ENCODE measurements at regions not wholly inside any gene's neighbourhood (a gene's known extent, or its start where the extent isn't known, plus 50 kb on each side); places are given as distances from the start of the nearest gene placed in this dataset.

DNA sequence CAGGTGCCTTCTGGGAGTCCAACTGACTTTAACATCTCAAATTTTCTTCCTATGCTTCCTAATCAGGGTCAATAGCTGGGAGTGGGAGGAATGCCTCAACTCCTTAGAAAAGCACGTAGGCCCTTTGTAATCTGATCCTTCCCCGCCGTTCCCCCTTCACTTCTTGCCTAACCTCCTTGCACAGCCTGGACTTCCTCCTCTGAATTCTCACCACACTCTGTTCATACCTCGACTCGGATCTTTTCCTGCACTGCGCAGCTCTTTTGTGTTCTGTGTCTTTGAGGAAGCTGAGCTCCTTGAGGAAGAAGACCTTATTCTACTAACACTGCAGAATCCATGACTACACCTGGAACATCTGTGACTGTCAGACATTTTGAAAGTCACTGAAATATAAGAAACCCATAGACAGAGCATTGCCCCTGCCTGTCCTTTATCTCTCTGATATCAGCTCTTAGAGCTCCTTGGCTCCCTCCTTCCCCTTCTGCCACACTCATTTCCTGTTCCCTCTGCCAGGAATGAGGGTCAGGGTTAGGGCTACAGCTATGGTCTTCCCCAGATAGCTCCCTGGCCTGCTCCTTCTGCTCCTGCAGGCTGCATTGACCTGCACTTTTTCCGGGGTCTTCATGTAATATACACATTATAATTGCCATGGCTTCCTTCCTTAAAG is 140.2 kb upstream of the LDB2 start:
- DNase-seq (ENCODE audit: low spot score): no peak
- no peak overlapping the region for H3K4ac ChIP-seq (ENCODE audit: low read length)
- no CpG with 5 or more reads among the region's 7 CpGs for WGBS, 2 donors (ENCODE audit: extremely low coverage in 2 of 2, insufficient read length in 2 of 2, insufficient replicate concordance in 1 of 2)
- H3K9ac ChIP-seq (ENCODE audit: low read depth, low read length, poor library complexity): no peak overlapping the region
- no peak overlapping the region for H2AK5ac ChIP-seq (ENCODE audit: low read depth, low read length)
- H4K91ac ChIP-seq (ENCODE audit: low read depth, low read length, poor library complexity): no peak overlapping the region
- H3K36me3 ChIP-seq (replicated peaks in 1 of 2; ENCODE audit: control insufficient read depth in 2 of 2, insufficient read depth in 2 of 2, low read length in 2 of 2): no peaks in the 10 kb centered on the region
- H2BK5ac ChIP-seq (ENCODE audit: low read length): no peak overlapping the region
- H3K14ac ChIP-seq (ENCODE audit: low read length): no peak overlapping the region
- H2BK120ac ChIP-seq (ENCODE audit: low read depth, low read length): no peak overlapping the region
- no peaks in the 10 kb centered on the region for H3K9me3 ChIP-seq (replicated peaks in 1 of 2; ENCODE audit: control insufficient read depth in 2 of 2, insufficient read depth in 1 of 2, low read depth in 1 of 2, low read length in 2 of 2)
- H3K18ac ChIP-seq (ENCODE audit: low read length): no peak overlapping the region
- H2AFZ ChIP-seq (ENCODE audit: low read length): no peak overlapping the region
- peaks cover 0 to 2% (median 0%) of the 10 kb centered on the region in 3 experiments for H3K27me3 ChIP-seq (ENCODE audit: control insufficient read depth in 3 of 3, insufficient read depth in 3 of 3, low read depth in 1 of 3, low read length in 3 of 3)
- H4K8ac ChIP-seq (ENCODE audit: low read depth, low read length): no peak overlapping the region
- H3K4me1 ChIP-seq (ENCODE audit: control insufficient read depth in 2 of 2, insufficient read depth in 1 of 2, low read depth in 1 of 2, low read length in 2 of 2): peaks cover 0 to 6% of the 10 kb centered on the region in 2 donors
- H3K4me3 ChIP-seq (ENCODE audit: low read length in 2 of 2): no peak overlapping the region
- no peak overlapping the region for H3K23ac ChIP-seq (ENCODE audit: low read depth, low read length, poor library complexity)
- no peak overlapping the region for H3K27ac ChIP-seq (replicated peaks; ENCODE audit: low read length)
- H3K79me1 ChIP-seq (ENCODE audit: low read depth, low read length): no peaks in the 10 kb centered on the region
- H2BK12ac ChIP-seq (ENCODE audit: low read length): no peak overlapping the region
- no peak overlapping the region for H2BK15ac ChIP-seq (ENCODE audit: low read length)
- H3K4me2 ChIP-seq (ENCODE audit: insufficient read depth, low read length, poor library complexity, severe bottlenecking): no peak overlapping the region

DNA sequence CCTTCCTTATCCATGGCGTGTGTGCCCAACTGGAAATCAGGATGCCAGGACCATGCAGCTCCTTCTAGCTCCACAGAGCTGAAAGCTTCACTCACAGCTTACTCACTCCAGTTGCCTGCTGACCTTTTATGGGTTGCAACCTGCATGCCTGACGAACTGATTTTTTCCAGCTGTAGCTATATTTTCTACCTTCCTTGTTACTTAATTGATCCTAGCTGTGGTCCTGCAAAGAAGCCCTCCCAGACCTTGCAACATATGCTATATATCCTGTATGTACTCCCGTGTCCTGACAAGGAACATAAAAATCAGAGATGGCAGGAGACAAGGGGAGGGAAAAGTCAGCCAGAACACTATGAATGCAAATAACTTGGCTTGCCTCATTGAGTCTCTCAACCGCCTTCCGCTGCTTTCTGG is 135.3 kb upstream of the LDB2 start:
- DNase-seq (ENCODE audit: low spot score): no peak
- H3K36me3 ChIP-seq (replicated peaks in 1 of 2; ENCODE audit: control insufficient read depth in 2 of 2, insufficient read depth in 2 of 2, low read length in 2 of 2): no peaks in the 10 kb centered on the region
- no peak overlapping the region for H3K9ac ChIP-seq (ENCODE audit: low read depth, low read length, poor library complexity)
- no peaks in the 10 kb centered on the region for H3K27me3 ChIP-seq (ENCODE audit: control insufficient read depth in 3 of 3, insufficient read depth in 3 of 3, low read depth in 1 of 3, low read length in 3 of 3)
- H4K8ac ChIP-seq (ENCODE audit: low read depth, low read length): no peak overlapping the region
- H3K23ac ChIP-seq (ENCODE audit: low read depth, low read length, poor library complexity): no peak overlapping the region
- no CpG with 5 or more reads among the region's 5 CpGs for WGBS, 2 donors (ENCODE audit: extremely low coverage in 2 of 2, insufficient read length in 2 of 2, insufficient replicate concordance in 1 of 2)
- H2AK5ac ChIP-seq (ENCODE audit: low read depth, low read length): no peak overlapping the region
- no peak overlapping the region for H4K91ac ChIP-seq (ENCODE audit: low read depth, low read length, poor library complexity)
- H3K4me1 ChIP-seq (ENCODE audit: control insufficient read depth in 2 of 2, insufficient read depth in 1 of 2, low read depth in 1 of 2, low read length in 2 of 2): peaks cover 0 to 5% of the 10 kb centered on the region in 2 donors
- no peak overlapping the region for H2BK120ac ChIP-seq (ENCODE audit: low read depth, low read length)
- H3K79me1 ChIP-seq (ENCODE audit: low read depth, low read length): no peaks in the 10 kb centered on the region
- H3K4me3 ChIP-seq (ENCODE audit: low read length in 2 of 2): no peak overlapping the region
- H2BK15ac ChIP-seq (ENCODE audit: low read length): no peak overlapping the region
- H2AFZ ChIP-seq (ENCODE audit: low read length): no peak overlapping the region
- H3K14ac ChIP-seq (ENCODE audit: low read length): no peak overlapping the region
- H3K4me2 ChIP-seq (ENCODE audit: insufficient read depth, low read length, poor library complexity, severe bottlenecking): no peak overlapping the region
- no peaks in the 10 kb centered on the region for H3K9me3 ChIP-seq (replicated peaks in 1 of 2; ENCODE audit: control insufficient read depth in 2 of 2, insufficient read depth in 1 of 2, low read depth in 1 of 2, low read length in 2 of 2)
- no peak overlapping the region for H2BK5ac ChIP-seq (ENCODE audit: low read length)
- H3K27ac ChIP-seq (replicated peaks; ENCODE audit: low read length): no peak overlapping the region
- H3K4ac ChIP-seq (ENCODE audit: low read length): no peak overlapping the region
- H2BK12ac ChIP-seq (ENCODE audit: low read length): no peak overlapping the region
- H3K18ac ChIP-seq (ENCODE audit: low read length): no peak overlapping the region

DNA sequence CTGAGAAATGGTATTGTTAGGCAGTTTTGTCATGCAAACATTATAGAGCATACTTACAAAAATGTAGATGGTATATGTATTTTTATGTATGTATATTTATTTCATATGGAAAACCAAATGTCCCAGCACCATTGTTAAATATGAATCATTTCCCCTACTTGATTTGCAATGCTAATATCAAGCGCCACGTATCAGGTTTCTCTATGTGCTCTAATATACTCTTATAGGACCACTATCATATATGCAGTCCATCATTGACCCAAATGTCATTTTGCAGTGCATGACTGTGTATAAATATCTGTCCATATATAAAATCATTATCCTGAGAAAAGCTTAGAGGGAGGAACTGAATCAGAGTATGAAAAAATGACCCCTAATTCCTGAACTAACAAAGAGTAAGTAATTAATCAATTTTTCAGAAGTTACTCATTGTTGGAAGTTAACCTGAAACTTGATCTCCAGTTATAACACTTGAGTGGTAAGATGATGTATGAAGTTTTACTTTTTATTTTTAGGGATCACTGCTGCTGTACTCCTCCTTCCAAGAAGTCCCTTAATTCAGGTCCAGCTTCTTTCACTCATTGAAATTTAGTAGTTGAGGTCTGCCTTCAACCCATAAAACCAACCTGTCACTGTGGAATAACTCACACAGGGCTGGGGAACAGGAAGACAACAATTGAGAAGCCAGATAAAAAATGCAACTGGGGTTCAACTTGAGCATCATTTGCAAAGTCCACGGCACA is 134.8 kb upstream of the LDB2 start:
- Histone ChIP-seq H2BK15ac (ENCODE audit: low read length) (no peak overlapping the region), H3K4me1 (ENCODE audit: control insufficient read depth in 2 of 2, insufficient read depth in 1 of 2, low read depth in 1 of 2, low read length in 2 of 2) (peaks cover under 1 to 3% of the 10 kb centered on the region in 2 donors), H3K4me2 (ENCODE audit: insufficient read depth, low read length, poor library complexity, severe bottlenecking) (no peak overlapping the region), H3K27me3 (ENCODE audit: control insufficient read depth in 3 of 3, insufficient read depth in 3 of 3, low read depth in 1 of 3, low read length in 3 of 3) (no peaks in the 10 kb centered on the region), H3K9ac (ENCODE audit: low read depth, low read length, poor library complexity) (no peak overlapping the region), H3K9me3 (replicated peaks in 1 of 2; ENCODE audit: control insufficient read depth in 2 of 2, insufficient read depth in 1 of 2, low read depth in 1 of 2, low read length in 2 of 2) (no peaks in the 10 kb centered on the region), H2BK120ac (ENCODE audit: low read depth, low read length) (no peak overlapping the region), H3K27ac (replicated peaks; ENCODE audit: low read length) (no peak overlapping the region), H2AK5ac (ENCODE audit: low read depth, low read length) (no peak overlapping the region), H3K23ac (ENCODE audit: low read depth, low read length, poor library complexity) (no peak overlapping the region), H3K79me1 (ENCODE audit: low read depth, low read length) (no peaks in the 10 kb centered on the region), H4K91ac (ENCODE audit: low read depth, low read length, poor library complexity) (no peak overlapping the region), H3K4me3 (ENCODE audit: low read length in 2 of 2) (no peak overlapping the region), H3K14ac (ENCODE audit: low read length) (no peak overlapping the region), H3K4ac (ENCODE audit: low read length) (no peak overlapping the region), H3K36me3 (replicated peaks in 1 of 2; ENCODE audit: control insufficient read depth in 2 of 2, insufficient read depth in 2 of 2, low read length in 2 of 2) (no peaks in the 10 kb centered on the region), H2BK5ac (ENCODE audit: low read length) (no peak overlapping the region), H3K18ac (ENCODE audit: low read length) (no peak overlapping the region), H2BK12ac (ENCODE audit: low read length) (no peak overlapping the region), H4K8ac (ENCODE audit: low read depth, low read length) (no peak overlapping the region), H2AFZ (ENCODE audit: low read length) (no peak overlapping the region)
- no peak for DNase-seq (ENCODE audit: low spot score)
- no CpG with 5 or more reads among the region's 3 CpGs for WGBS, 2 donors (ENCODE audit: extremely low coverage in 2 of 2, insufficient read length in 2 of 2, insufficient replicate concordance in 1 of 2)

DNA sequence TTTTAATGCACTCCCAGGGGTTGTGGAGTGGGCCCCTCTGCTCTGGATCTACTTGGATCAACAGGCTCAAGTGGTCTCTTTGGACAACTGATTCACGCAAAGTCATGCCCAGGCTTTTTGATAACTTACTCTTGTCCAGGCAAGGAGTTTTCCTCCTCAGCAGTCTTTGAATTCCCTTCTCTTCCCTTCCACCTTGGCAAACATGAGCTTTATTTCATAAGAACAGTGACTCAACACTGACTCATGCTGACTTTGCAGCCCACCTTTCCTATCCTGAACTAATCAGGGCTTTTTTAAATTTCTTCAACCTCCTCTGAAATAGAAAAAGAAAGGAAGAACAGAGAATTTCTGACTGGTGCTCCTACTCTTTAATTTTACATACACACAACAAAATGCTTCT is 132.1 kb upstream of the LDB2 start:
- Histone ChIP-seq H3K4me2 (ENCODE audit: insufficient read depth, low read length, poor library complexity, severe bottlenecking) (no peak overlapping the region), H3K9ac (ENCODE audit: low read depth, low read length, poor library complexity) (no peak overlapping the region), H3K27me3 (ENCODE audit: control insufficient read depth in 3 of 3, insufficient read depth in 3 of 3, low read depth in 1 of 3, low read length in 3 of 3) (no peaks in the 10 kb centered on the region), H3K14ac (ENCODE audit: low read length) (no peak overlapping the region), H3K18ac (ENCODE audit: low read length) (no peak overlapping the region), H3K4ac (ENCODE audit: low read length) (no peak overlapping the region), H4K91ac (ENCODE audit: low read depth, low read length, poor library complexity) (no peak overlapping the region), H3K4me3 (ENCODE audit: low read length in 2 of 2) (no peak overlapping the region), H2BK120ac (ENCODE audit: low read depth, low read length) (no peak overlapping the region), H4K8ac (ENCODE audit: low read depth, low read length) (no peak overlapping the region), H2BK15ac (ENCODE audit: low read length) (no peak overlapping the region), H3K27ac (replicated peaks; ENCODE audit: low read length) (no peak overlapping the region), H3K9me3 (replicated peaks in 1 of 2; ENCODE audit: control insufficient read depth in 2 of 2, insufficient read depth in 1 of 2, low read depth in 1 of 2, low read length in 2 of 2) (no peaks in the 10 kb centered on the region), H3K36me3 (replicated peaks in 1 of 2; ENCODE audit: control insufficient read depth in 2 of 2, insufficient read depth in 2 of 2, low read length in 2 of 2) (no peaks in the 10 kb centered on the region), H3K4me1 (ENCODE audit: control insufficient read depth in 2 of 2, insufficient read depth in 1 of 2, low read depth in 1 of 2, low read length in 2 of 2) (peaks cover 0 to 3% of the 10 kb centered on the region in 2 donors), H3K23ac (ENCODE audit: low read depth, low read length, poor library complexity) (no peak overlapping the region), H2BK5ac (ENCODE audit: low read length) (no peak overlapping the region), H3K79me1 (ENCODE audit: low read depth, low read length) (no peaks in the 10 kb centered on the region), H2AK5ac (ENCODE audit: low read depth, low read length) (no peak overlapping the region), H2AFZ (ENCODE audit: low read length) (no peak overlapping the region), H2BK12ac (ENCODE audit: low read length) (no peak overlapping the region)
- no CpG with 5 or more reads among the region's 1 CpG for WGBS, 2 donors (ENCODE audit: extremely low coverage in 2 of 2, insufficient read length in 2 of 2, insufficient replicate concordance in 1 of 2)
- DNase-seq (ENCODE audit: low spot score): no peak

Data from neuronal stem cell (in vitro differentiated cells).